ENCODE measurements at regions not wholly inside any gene's neighbourhood (a gene's known extent, or its start where the extent isn't known, plus 50 kb on each side); places are given as distances from the start of the nearest gene placed in this dataset.

DNA sequence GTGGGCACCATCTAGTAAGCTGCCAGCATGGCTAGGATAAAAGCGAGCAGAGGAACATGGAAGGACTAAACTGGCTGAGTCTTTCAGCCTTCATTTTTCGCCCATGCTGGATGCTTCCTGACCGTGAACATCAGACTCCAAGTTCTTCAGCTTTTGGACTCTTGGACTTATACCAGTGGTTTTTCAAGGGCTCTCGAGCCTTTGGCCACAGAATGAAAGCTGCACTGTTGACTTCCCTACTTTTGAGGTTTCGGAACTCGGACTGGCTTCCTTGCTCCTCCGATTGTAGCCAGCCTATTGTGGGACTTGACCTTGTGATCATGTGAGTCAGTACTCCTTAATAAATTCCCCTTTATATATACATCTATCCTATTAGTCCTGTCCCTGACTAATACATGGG lies 785.1 kb upstream of the SLITRK6 start:
- DNase-seq, result no peak

DNA sequence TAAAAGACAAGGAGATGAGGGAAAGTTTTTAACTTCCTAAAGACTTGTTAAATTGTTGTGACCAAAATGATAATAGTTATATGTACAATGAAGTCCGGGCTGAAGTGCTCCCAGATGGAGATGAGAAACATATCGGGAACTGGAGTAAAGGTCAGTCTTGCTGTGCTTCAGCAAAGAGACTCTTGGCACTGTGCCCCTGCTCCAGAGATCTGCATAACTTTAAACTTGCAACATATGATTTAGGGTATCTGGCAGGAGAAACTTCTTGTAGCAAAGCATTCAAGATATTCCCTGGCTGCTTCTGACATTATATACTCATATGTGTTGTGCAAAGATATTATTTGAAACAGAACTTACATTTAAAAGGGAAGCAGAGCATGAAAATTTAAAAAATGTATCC lies 786.6 kb upstream of the SLITRK6 start:
- DNase-seq, result no peak

DNA sequence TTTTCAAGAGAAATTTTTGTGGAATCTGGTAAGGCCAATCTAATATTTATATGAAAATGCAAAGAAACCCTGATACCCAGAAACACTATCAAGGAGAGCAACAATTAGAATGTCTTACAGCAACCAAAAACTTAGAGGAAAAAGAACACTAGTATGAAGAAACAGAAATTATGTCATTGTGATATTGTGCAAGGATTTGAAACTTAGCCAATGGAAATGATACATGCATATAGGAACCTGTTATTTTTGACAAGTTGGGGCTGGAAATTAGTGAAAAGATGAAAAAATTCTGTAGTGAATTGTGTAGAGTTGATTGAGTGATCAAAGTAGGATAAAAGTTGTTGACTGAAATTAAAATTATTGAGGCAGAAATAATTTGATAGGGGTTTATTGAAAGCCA lies 792.6 kb upstream of the SLITRK6 start:
- no peak for DNase-seq

DNA sequence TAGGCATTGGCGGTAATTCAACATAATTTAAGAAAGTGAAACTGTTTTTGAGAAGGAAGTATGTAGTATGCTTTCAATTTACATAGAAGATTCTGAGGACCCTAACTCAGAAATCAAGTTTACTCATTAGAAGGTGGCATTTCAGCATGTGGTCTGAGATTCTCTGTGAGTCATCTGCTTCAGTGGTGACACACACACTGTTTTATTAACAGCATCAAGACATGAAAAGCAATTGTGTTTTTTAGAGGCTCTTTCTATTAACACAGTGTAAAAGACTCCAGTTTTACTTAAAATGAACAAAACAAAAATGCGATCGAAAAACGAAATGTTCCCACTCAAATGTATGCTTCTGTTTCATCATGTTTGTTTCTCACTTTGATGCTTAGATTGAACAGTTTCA lies 802.1 kb upstream of the SLITRK6 start:
- no peak for DNase-seq

DNA sequence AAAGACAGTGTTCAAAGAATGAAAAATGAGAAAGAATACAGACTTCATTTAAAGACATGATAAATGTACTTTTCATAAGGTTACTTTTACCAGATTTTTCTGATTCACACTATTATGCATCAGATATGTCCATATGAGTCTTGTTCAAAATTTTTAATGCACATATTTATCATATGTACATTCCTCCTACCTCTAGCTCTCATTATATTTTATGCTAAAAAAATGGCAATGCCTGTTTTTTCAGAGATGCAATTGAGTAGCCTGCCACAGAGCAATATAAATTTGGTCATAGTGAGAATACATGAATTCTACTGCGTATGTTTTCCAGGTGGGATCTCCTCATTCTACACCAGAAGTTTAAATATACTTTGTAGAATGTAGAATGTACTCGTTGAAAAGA lies 807.0 kb upstream of the SLITRK6 start:
- DNase-seq, result no peak

DNA sequence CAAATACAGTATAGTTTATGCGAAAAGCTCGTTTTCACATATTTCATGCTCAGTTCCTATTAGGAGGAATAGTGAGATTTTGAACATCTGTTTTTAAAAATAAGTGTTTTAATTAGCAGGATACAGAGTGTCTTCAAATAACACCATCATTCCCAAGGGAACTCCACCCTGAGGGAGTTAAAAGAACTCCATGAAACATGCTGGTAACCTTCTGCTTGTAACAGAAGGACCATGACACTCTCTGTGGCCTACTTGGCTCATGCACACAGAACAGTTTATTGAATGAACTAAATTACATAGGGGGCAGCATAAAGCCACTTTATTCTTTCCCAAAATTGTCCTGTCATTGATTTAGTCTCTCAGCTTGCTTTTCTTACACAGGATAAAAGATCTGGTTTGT lies 809.5 kb upstream of the SLITRK6 start:
- DNase-seq, result no peak

DNA sequence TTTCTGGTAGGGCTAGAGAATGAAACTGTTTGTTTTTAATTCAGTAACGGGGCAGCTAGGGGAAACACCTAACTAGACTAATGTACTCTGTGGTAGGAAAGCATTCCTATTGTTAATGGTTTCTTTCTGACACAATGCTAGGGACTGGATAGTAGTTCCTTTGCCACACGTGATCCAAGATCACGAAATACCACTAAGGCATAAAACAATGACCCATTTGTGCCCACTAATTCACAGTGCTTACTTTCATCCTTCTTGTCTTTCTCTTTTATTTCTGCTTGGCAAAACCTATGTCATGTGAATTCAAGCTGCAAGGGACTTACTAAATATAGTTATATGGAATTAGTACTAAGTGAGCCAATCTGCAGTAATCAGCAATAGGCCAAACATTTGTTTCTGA lies 834.1 kb upstream of the SLITRK6 start:
- DNase-seq, result no peak

DNA sequence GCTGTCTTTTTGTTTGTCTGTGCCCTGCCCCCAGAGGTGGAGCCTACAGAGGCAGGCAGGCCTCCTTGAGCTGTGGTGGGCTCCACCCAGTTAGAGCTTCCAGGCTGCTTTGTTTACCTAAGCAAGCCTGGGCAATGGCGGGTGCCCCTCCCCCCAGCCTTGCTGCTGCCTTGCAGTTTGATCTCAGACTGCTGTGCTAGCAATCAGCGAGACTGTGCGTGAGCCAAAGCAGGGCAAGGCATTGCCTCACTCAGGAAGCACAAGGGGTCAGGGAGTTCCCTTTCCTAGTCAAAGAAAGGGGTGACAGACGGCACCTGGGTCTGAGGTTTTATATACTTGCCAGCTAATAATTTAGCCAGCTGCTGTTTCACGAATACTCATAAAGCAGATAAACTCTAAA lies 852.0 kb upstream of the SLITRK6 start:
- peak; percentile 51 for DNase-seq

DNA sequence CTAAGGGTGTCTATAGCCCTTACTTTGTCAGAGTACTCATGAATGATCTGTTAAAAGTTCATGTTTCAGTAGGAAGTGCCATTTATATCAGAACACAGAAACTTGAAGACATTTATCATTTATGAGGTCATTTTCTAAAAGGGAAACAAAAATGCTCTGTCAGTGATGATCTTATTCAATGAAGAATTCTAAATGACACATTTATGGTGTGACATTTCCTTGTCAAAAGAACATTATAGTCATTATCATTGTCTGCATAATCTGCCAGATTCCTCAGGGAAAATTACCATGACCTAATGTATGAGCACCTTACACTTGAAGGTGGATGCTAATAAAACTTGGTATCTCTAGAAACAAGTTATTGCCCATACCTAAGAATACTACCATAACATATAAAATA lies 853.8 kb upstream of the SLITRK6 start:
- no peak for DNase-seq

DNA sequence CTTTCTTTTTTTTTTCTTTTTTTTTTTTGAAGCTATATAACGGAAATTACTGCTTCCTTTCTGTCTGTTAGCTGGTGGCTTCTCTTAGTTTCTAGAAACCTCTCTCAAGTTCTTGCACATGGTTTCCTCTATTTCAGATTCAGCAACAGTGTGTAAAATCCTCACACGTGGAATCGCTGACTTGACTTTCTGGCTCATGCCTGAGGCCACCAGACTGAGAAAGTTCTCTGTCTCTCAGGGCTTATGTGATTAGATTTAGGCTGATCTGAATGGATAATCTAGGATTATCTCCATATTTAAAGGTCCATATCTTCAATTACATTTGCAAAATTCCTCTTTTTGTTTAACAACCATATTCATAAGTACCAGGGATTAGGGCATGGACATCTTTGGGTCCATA lies 856.3 kb upstream of the SLITRK6 start:
- no peak for DNase-seq

DNA sequence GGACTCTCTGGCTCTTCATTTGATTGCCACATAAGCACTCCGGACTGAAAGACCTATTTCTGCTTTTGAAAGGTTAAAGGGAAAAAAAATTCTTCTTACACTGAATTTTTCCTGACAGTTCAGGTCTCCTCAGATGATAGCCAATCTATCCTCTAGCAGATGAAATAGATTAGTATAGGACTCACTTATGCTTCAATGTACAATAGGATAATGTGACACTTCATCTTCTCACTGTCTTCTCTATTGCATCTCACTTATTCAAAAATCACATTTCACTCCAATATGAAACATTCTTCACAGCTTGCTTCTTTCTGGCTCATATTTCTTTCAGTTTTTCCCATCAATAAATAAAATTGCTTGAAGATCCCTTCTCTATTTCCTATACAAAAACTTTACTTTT lies 860.9 kb upstream of the SLITRK6 start:
- no peak for DNase-seq

DNA sequence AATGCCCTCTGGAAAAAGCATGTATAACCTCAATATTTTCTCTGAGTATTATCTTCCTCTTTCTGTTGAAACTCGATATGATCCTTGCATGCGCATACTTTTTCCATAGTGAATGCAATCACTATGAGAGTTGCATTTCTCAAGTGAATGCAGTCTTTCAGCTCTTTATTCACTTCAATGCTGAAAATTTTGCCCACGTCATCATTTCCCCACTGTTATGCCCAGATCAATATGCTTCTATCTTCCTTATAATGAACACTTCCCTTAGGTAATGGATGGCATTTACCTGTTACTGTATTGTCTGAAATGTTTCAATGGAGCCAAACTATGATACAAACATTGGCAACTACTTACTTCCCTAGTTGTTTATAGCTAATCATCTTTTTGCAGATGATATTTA lies 866.6 kb upstream of the SLITRK6 start:
- DNase-seq, result no peak

DNA sequence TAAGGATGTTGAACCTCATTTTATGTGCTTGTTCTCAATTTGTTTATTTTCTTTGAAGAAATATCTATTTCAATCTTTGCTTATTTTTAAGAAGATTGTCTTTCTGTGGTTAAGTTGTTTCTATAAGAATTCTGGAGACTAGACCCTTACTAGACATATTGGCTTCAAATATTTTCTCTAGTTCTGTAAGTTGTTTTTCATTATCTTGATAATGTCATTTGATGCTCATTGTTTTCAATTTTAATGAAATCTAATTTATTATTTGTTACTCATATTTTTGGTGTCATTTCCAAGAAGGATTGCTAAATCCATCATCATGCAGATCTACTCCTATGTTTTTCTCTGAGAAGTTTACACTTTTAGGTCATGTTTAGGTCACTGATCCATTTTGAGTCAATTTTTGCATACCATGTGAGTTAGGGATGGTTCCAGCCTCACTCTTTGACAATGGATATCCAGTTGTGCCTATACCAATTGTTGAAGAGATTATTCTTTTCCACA lies 874.8 kb upstream of the SLITRK6 start:
- DNase-seq, result no peak

DNA sequence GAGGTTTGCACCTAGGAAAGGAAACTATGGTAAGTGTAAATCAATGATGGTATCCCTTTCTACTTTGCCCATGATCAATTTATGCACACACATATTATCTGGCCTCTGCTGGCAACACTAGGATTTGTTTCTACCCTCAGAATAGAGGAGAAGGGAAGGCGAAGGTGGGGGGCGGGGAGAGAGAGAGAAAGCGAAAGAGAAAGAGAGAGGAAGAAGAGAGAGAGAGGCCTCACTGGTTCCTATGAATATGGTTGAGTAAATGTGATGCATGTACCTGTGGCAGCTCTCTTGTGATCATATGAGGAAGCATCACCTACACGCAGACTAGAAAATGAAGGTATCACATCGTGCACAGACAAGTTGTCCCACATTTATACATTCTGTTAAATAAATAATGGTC lies 882.0 kb upstream of the SLITRK6 start:
- DNase-seq, result no peak

DNA sequence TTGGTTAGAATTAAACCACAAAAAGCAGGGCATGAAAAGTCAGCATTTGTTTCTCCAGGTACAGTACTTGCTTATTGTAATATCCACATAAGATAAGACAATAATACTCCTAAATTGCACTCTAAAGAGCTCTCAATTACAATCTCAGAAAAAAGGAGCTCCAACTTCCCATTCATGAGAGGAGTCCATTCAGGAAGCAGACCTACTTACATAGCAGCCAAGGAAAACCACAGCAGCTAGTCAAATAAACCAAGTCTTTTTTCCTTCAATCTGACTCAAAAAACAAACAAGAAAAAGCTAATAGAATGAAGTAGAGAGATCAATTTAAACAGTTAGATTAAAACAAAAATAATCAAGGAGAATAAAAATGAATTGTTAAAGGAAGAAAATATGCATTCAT lies 885.2 kb upstream of the SLITRK6 start:
- DNase-seq, result no peak

DNA sequence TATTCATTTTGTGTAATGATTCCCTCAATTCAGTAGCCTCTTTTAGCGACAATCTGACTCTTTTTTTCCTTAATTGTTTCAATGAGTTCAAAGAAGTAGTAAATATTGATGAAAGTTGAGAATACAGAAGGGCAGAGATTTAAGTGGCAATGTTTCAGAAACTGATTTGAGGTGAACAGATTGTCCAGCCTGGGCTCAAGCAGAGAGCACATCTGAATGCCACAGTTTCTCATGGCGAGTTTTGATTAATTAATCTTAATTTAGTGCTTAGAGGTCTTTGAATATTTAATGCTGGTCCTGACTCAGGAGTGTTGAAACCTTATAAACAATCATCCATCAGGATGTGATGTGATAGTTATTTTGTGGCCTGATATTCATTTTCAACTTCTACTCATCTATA lies 890.7 kb upstream of the SLITRK6 start:
- no peak for DNase-seq

DNA sequence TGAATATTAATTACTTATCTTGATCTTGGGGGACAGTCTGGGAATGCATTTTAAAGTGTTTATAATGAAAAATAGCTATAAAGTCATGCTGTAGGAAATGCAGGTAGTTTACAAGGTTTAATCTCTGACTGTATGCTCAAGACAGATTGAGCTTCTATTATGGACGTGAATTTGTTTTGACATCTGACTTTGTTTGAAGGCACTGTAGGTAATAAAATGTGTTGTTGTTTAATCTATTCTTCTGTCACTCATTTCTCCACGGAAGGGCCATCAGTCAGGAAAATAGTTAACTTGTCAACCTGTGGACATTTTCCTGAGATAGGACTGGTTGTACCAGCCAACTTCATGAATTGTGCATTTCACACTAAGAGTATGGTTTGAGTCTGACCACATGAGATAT lies 893.1 kb upstream of the SLITRK6 start:
- DNase-seq, result no peak

DNA sequence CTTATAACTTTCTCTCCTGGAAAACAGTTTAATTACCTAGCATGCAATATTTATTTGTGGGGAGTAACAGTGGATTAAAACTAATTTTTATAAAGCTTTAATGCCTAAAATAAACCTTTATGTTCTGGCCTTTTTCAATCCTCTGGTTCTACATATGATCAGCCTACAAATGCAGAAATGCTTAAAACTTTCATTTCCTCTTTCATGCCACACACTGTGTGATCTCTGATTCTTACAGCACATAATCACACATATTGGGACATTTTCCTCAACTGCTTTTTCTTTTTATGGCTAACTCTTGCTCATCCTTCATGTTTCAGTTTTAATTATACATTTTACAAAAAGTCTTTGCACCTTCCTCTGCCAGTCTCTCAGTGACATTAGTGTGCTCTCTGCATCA lies 910.8 kb upstream of the SLITRK6 start:
- no peak for DNase-seq

DNA sequence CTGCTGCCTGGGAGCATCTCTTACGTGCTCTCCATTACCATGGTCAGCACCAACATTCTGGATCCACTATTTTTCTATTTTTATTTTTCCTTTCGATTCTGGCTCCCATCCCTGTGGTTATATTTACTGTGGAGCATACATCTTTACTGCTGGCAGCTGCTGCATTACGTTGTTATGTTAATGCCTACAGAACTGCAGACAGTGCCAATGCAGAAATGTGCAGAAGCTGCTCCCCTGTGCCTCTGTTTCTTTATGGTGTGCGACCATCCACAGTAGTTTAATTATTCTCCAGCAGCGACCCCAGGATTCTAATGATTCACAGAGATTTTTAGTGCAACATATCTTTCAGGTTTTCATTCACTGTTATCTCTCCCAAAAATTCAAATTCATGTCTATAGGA lies 911.7 kb upstream of the SLITRK6 start:
- no peak for DNase-seq

DNA sequence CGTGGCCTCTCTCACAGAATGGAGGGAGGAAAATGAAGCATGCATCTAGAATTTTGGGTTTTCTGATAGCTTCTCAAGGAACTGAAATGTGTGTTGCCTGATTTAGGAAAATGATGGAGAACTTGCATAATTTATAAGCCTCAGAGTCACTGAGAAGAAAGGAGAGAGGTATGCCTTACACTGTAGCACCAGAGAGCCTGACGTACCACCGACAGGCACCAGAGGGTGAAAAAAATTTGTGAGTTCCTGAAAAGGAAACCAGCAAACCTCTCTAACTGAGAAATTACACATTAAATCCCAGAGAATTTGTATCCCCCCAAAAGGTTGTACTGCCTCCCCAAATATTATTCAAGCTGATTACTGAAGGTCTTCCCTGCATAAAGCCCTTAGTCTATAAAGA lies 915.3 kb upstream of the SLITRK6 start:
- DNase-seq, result no peak

DNA sequence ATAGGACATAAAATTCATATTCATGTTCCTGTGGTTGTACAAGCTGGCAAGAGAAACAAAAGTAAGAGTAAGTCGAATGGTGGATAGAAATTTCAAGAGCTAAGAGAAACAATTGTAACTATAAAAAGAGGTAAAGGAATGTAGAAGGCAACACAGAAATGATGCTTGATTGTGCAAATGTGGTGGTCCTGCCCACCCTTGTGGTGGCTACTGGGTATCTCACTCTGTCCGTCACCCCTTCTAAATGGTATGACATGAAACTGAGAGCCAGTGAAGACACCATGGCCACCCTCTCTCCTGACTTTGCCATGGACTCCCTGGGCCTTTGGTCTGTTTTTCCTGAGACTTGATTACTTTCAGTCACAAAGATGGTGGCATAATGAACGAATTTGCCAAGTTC lies 925.9 kb upstream of the SLITRK6 start:
- DNase-seq, result peak; percentile 52

DNA sequence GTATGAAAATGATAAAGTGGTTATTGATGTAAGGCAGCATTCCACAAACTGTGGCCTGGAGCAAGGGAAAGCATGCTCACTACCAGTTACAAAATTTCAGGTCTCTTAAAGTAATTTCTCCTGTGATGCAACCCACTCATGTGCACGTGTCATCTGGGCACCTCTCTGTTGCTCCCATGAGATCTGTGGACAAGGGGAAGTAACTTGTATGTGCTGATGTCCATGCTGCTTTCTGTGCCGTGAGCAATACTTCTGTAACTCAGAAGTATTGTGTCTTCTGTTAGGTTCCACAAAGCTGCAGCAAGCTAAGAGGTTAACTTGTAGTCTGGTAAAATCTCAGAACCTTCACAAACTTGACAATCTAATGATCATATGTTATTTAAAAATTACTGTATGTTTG lies 930.0 kb upstream of the SLITRK6 start:
- DNase-seq, result no peak

DNA sequence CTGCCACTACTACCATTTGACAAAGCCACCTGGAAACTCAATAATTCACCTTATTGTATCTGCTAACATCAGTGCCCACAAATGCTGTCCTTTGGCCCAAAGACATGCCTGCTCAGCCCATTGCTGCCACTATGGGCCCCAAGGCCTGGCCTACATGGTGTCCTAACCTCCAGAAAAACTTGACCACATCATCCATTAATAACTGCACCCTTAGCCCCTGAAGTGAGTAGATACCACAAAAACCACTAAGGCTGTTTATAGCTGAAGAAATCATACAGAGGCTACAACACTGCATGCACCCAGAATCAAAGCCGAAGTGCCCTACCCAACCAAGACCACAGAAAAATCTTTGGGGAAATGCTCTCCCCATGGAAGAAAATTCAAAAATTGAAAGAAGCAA lies 932.8 kb upstream of the SLITRK6 start:
- no peak for DNase-seq

DNA sequence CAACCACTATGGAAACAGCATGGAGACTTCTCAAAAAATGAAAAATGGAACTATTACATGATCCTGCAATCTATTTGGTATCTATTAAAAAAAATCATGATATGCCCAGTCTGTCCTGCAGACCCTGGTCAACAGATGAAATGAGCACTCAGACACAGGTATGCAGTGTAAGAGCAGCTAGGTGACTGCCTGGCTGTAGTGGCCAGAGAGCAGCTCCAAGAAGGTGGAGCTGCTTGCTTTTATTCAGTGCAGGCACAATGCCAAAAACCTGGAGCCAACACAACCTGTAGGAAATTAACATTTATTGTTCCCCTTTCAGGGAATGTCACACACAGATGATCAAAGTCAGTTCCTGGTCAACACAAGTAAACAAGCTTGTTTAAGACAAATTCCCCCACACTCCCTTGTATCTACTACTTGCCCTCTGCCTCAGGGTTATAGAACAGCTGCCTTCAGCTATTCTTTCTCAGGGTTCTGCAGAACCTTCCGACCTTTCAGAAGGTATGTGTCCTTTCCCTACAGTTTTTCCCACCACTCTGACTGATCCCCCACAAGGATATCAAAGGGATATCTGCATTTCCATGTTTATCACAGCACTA lies 933.7 kb upstream of the SLITRK5 start:
- no peak for DNase-seq

DNA sequence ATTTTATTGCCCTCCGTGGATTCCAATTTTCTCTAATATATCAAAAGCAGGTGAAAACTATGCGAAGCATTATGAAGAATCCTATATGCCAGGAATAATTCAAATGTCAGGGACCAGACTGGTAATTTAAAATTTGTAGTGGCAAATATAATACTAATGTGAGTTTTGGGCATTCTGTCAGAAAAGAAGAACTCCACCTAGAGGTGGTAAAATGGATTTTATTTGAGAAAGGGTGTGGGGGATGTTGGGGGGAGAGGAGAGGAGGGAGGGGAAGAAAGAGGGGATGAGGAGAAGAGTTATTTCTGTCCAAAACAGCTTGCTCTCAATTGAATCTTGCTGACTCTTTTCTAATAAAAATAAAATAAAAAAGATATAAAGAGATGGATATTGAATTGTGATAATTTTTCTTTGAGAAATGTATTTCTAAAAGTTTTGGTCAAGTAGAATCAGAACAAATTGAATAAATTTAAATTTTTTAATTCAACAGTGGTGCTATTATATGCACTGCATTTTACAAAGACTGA lies 929.3 kb upstream of the SLITRK5 start:
- no peak for DNase-seq

Measured in islet precursor cell (in vitro differentiated cells).